Esophagus squamous epithelium (tissue), 4 donors: ENCODE measurements at regions not wholly inside any gene's neighbourhood (a gene's known extent, or its start where the extent isn't known, plus 50 kb on each side); places are given as distances from the start of the nearest gene placed in this dataset.

Source experiments
- POLR2A ChIP-seq, 4 donors: fragments of 450-650 bp; IDR thresholded peaks; one replicate each; pipeline ENCODE4 v1.6.1; 2017; ENCODE audit warnings: antibody characterized with exemption in 4 of 4, mild to moderate bottlenecking in 4 of 4, moderate library complexity in 3 of 4
- TF ChIP-seq, protein P1 (sequence below), 6 experiments: fragments of 450-650 bp in 4 of 6; fragments of 200-600 bp in 2 of 6; sonication (generic) in 2 of 6; IDR thresholded peaks; one replicate each; pipeline ENCODE4 v1.5.1; 2016 to 2019; ENCODE audit warnings: antibody characterized with exemption in 6 of 6, mild to moderate bottlenecking in 4 of 6, moderate library complexity in 4 of 6

GRCh38 chr16:79847569-79847968, 247.0 kb upstream of the MAF start:
- TF ChIP-seq POLR2A (IDR thresholded peaks at IDR 0.05) = no peak
- TF ChIP-seq, protein P1, sequence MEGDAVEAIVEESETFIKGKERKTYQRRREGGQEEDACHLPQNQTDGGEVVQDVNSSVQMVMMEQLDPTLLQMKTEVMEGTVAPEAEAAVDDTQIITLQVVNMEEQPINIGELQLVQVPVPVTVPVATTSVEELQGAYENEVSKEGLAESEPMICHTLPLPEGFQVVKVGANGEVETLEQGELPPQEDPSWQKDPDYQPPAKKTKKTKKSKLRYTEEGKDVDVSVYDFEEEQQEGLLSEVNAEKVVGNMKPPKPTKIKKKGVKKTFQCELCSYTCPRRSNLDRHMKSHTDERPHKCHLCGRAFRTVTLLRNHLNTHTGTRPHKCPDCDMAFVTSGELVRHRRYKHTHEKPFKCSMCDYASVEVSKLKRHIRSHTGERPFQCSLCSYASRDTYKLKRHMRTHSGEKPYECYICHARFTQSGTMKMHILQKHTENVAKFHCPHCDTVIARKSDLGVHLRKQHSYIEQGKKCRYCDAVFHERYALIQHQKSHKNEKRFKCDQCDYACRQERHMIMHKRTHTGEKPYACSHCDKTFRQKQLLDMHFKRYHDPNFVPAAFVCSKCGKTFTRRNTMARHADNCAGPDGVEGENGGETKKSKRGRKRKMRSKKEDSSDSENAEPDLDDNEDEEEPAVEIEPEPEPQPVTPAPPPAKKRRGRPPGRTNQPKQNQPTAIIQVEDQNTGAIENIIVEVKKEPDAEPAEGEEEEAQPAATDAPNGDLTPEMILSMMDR (IDR thresholded peaks at IDR 0.05) = no peak
